HG03575 (cell line): ENCODE measurements at regions not wholly inside any gene's neighbourhood (a gene's known extent, or its start where the extent isn't known, plus 50 kb on each side); places are given as distances from the start of the nearest gene placed in this dataset.
A peak's percentile ranks its signal among the peaks of the same experiment; 100 is the strongest.
"Not testable (repeated sequence)": the region's sequence is repeated elsewhere in the genome, so short reads cannot be mapped to it uniquely, and the experiment has no call there.

Source experiments
- ATAC-seq: cut with Tn5 transposase; IDR thresholded peaks from one replicate; pipeline ENCODE4 v1.9.1; 2021; ENCODE audit not compliant: unreplicated experiment, insufficient number of reproducible peaks, low FRiP score; ENCODE audit errors: extremely low read depth

DNA sequence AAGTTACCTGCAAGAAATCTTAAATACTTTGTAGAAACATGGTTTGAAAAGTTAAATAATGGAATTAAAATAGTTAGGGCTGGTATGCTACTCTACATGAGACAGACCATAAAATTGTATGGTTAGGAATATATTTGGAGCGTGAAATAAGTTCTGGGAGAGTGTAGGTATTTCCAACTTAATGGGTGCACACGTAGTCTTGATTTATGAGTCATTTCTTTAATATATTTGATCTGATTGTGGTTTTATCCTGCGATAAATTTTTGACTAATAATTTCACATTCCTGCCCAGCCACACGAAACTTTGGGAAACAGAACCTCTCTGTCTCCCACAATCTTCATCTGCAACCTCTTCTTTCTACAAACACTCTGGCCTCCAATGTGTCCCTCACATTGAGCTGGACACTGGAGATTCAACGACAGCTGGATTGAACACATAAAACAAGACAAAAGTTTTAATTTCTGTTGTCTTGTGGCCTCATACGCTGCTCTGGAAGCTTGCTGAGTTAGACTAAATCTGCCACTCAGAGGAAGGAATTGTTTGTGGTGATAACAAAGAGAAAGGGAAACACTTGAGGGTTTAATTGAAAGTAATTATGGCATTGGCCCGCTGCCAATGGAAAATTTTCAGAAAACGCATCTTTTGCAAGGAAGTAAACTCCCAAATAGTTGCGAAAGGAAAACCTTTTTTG is 201.8 kb upstream of the ZNF608 start:
- ATAC-seq: no peak

DNA sequence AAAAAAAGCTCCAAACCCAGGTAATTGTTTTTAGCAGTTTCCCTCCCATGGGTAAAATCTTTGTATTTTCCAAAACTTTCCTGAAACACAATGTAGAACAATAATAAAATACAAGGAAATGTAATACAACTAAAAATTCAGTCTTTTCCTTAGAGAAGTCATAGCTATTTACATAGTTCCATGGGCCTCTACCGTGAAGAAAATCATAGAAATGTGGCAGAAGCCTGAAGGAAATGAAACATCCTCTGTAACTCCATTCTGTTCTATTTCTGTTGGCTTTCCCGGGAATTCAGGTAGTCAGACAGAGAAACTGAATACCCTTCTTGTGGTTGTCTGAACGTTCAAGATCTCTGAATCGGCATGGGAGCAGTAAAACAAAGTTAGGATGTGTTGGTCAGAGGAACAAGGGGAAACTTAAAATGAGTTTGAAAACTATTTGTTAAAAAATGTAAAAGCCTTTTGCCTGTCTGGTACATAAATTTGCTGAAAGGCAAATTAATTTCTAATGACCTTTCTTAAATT is 202.4 kb upstream of the ZNF608 start:
- no peak for ATAC-seq

DNA sequence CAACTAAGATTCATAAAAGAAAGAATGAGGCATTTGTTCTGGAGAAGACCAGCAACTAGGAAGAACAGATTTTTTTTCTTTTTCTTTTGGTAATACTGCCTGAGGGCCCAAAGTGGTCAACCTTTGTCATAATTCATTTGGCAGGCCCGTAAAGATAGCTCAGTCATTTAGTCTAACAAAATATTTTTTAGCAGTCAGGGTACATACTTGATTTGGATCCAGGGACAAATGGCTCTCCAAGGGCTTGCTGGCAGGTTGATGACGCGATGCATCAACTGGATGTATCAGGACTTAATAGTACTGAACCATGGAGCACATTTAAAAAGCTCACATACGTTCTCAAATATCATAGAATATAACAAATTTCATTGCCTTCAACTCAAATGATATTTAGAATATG is 203.4 kb upstream of the ZNF608 start:
- ATAC-seq: no peak

DNA sequence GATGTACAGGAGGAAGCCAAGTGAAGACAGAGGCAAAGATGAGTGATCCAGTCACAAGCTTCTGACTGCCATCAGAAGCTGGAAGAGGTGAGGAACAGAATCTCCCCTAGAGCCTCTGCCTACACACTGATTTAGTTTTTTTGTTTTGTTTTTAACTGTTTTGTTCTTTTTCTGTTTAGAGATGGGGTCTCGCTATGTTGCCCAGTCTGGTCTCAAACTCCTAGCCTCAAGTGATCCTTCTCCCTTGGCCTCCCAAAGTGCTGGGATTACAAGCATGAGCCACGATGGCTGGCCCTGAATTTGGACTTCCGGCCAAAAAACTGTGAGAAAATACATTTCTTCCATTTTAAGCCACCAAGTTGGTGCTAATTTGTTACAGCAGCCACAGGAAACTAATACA is 204.7 kb upstream of the ZNF608 start:
- ATAC-seq: no peak

DNA sequence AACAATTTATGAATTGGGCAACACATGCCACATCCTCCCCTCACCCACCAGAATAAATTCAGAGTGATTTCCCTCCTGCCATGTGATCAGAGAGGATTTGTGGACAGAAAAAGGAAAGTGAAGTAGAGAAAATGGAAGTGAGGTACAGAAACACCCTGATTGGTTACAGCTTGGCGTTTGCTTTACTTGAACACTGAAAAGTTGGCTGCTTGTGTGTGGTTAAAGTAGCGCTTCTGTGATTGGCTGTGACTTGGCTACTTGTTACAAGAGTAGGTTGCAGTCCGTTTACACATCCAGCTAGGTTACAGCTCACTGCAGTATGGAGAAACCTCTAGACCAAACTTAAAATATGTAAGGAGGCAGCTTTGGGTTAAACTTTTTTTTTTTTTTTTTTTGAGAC is 205.2 kb upstream of the ZNF608 start:
- ATAC-seq: peak; percentile 48

DNA sequence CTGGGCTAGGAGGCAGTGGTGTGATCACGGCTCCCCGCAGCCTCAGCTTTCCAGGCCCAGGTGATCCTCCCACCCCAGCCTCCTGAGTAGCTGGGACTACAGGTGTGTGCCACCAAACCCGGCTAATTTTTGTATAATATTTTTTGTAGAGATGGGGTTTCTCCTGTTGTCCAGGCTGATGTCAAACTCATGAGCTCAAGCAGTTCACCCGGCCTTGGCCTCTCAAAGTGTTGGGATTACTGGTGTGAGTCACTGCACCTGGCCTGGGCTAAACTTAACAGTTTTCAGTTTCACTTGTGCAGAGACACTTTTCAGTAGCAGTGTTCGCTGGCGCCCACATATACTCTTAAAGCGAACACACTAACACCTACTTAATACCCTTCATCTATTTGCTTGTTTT is 205.6 kb upstream of the ZNF608 start:
- ATAC-seq: peak; percentile 86

DNA sequence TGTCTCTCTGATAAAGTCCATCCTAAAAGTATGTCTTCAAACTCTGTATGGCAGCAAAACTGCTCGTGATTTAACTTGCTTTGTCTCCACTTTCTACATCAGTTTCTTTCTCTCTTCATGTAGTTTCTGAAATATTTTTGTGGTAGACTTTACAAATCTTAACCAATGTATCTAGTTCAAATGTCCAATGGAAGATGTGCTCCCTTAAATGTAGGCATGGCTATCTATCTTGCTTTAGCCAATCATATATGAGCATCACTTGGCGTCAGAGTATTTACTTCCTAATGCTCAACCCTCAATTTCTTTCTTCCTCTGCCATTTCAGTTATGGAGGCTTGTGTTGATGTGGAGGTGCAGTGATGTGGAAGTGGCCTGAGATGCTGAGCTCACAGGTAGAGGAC is 206.1 kb upstream of the ZNF608 start:
- peak; percentile 17 for ATAC-seq

DNA sequence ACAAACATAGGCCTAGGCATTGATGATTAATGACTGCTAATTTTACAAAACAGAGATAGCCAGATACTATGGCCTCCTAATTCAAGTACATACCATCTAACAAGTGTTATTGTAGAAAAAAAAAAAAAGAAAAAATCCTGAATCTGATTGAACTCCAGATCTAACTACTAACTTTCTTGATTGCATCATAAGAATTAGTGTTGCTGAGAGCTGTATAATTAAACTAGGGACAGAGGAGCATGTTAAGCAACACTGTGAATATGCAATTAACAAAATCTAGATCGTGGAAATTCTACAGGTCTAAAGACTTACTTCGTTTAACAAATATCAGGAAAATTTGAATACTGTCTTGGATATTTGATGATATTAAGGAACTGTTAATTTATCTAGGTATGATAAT is 208.3 kb upstream of the ZNF608 start:
- ATAC-seq: no peak

DNA sequence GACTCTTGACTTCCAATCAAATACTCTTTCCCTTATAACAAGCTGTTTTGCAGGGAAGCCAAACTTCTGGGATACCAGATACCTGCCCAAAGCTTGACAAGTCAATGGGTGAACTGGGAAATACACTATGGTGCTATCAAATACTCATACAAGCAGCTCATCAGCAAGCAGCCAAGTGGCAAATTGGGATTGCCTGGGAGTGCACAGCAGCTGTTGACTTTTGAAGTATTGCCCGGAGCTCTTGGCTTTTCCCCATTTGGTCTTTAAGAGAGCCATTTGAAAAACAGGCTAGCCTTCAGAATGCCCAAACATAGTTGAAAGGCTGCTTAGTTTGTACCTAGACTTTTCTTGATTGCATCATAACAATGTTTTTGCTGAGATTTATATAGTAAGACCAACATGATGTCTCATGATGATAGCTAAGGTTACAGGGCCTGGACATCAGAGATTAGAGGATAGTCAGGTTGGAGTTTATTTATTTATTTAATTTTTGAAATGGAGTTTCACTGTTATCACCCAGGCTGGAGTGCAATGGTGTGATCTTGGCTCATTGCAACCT is 210.1 kb upstream of the ZNF608 start:
- no peak for ATAC-seq

DNA sequence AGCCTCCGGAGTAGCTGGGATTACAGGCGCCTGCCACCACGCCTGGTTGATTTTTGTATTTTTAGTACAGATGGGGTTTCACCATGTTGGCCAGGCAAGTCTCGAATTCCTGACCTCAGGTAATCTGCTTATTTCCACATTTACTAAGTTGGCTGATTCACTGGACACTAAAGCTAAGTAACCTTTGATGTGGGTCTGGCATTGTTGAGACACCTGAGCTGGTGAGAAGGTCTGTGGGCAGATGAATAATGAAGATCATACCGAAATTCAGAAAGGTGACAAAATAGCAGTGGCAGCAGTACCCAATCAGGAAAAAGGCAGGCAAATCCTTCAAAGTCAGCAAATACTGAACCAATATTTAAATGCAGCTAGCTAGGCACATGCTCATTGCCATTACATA is 210.6 kb upstream of the ZNF608 start:
- no peak for ATAC-seq

DNA sequence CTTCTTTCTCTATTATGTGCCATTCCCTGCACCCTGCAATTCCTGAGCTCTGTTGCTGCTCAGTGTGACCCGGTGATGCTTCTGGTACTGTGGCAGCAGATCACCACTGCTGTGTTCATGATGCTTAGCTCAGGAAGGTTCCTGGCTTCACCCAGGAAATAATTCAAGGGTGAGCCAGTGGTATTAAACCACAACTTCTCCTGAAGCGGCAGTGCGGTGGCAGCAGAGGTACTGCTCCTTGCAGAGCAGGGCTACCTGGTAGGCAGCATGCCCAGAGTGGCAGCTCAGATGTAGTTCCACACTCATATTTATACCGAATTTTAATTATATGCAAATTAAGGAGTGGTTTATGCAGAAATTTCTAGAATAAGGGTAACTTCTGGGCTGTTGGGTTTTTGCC is 213.8 kb upstream of the ZNF608 start:
- no peak for ATAC-seq

DNA sequence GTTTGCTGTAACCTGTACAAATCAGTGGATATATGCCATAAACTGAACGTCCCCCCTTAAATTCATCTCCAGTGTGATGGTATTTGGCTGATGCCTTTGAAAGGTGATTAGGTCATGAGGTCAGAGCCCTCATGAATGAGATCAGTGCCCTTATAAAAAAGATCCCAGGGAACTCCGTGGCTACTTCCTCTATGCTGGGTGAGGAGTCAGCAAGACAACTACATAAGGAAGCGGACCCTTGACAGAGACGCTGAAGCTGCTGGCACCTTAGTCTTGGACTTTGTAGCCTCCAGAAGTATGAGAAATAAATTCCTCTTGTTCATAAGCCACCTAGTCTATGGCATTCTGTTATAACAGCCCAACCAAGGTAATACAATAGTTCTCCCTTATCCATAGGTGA is 215.1 kb upstream of the ZNF608 start:
- no peak for ATAC-seq

DNA sequence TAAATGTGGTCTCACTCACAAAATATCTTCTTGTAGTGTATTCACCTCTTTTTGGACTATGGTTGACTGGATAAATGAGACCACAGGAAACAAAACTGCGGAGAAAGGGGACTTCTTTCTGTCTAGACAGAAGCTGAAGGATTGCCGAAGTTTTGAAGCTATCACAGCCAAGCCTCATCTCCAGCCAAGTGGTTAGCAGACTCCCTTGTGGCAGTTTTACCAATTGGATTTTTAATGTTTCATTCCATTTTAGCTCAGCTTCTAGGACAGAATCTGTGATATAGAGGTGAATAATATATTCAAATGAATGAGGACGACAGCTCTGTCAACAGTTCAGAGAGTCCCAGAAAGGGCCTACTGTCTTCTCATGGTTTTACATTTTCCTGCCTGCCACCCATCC is 215.7 kb upstream of the ZNF608 start:
- no peak for ATAC-seq

DNA sequence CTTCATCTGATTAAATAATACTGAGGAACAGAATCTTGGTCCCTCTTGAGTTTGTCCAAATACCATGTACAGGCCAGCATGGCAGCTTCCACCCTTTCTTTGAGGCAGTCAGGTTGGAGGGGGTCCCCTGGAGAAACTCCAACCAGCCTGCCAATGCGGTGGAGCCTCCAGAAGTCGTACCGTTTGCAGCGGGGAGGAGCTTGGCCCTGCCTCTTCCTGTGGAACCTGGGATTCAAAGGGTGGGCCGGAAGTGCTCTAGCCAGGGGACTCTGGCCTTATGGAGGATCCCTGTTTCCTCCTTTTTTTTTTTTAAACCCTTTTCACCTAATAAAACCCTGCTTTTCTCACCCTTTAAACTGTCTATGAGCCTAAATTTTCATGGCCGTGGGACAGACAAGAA is 216.3 kb upstream of the ZNF608 start:
- ATAC-seq: no peak

DNA sequence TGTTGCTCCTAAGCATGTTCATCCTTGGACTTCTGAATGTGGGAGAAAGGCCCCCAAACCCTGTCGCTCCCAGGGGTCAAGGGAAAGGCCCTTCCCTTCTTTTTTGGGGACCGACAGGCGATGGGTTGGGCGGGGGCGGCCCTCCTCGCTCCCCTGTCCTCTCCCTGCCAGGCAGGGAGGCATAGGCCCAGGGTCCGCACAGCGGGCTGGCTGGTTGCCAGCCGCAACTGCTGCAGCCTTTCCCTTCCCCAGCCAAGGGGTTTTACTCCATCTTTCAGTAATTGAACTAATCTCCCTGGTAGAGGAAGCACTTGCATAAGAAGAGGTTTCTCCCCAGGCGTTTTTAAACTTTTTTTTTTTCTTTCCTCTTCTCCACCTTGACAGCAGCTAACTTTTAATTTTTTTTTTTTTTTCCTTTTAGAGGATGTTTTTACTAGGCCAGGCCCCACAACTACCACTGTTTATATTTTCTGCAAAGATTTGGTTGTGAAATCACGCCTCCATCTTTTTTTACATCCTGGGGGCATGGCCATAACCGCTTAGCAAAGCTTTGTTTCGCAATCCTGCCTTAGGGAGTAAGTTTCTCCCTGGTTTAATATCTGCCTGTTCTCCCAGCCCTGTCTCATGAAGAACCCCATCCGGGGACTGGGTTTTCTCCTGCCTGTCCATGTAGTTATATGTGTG is 216.9 kb upstream of the ZNF608 start:
- ATAC-seq: no peak

DNA sequence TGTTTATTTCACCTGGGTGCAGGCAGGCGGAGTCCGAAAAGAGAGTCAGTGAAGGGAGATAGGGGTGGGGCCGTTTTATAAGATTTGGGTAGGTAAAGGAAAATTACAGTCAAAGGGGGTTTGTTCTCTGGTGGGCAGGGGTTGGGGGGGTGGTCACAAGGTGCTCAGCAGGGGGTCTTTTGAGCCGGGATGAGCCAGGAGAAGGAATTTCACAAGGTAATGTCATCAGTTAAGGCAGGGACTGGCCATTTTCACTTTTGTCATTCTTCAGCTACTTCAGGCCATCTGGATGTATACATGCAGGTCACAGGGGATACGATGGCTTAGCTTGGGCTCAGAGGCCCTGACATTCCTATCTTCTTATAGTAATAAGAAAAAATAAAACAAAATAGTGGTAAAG is 220.3 kb upstream of the ZNF608 start:
- not testable (repeated sequence) for ATAC-seq

DNA sequence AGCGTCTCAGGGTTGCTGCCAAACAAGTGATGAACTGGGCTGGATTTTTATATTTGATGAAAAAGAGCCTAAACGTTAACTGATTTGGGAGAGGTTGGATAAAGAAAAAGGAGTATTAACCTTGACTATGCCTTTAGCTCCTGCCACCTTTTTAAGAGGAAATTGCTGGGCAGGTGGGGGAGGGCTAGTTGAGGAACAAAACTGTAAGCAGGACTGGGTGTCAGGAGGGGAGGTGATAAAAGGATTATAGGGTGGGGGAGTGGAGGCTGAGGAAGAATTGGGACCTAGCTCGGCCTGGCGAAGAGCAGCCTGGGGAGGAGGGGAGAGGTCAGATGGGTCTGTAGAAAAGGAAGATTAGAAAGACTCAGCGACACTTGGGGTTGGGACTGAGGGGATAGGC is 223.9 kb upstream of the ZNF608 start:
- not testable (repeated sequence) for ATAC-seq

DNA sequence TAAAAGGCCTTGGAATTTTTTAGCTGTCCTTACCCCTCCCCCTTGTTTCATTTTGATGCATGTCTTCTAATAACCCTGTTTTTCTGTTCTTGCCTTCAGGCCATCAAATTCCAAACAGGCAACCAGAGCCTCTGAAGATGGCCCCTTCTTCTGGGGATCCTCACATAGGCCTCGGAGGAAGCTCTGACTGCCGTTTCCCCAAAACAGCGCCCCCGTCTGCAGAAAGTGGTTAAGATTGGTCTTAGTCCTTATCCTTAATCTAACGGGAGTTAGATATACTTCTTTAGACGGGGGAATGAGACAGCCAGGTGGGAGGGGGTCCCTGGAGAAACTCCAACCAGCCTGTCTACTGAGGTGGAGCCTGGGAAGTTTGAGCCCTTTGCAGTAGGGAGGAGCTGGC is 226.3 kb upstream of the ZNF608 start:
- ATAC-seq: no peak

DNA sequence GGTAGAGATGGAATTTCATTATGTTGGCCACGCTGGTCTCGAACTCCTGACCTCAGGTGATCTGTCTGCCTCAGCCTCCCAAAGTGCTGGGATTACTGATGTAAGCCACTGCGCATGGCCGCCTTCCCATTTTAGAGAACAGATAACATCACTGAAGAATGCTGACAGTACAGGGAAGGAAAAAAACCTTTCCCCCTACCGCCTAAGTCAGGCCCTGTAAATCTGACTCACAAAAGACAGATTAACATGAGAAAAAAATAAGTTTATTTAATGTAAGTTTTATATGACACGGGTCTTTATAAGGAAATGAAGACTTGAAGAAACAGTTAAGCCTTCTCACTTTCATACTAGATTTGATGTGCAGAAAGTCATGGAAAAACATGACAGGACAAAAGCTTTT is 227.2 kb upstream of the ZNF608 start:
- ATAC-seq: no peak

DNA sequence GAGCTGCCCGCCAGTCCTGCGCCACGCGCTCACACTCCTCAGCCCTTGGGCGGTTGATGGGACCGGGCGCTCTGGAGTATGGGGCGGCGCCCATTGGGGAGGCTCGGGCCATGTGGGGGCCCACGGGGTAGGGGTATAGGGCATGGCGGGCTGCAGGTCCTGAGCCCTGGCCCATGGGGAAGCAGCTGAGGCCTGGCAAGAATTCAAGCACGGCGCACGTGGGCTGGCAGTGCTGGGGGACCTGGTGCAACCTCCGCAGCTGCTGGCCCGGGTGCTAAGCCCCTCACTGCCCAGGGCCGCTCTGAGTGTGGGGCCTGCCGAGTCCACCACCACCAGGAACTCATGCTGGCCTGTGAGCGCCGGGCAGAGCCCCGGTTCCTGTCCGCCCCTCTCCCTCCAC is 229.6 kb upstream of the ZNF608 start:
- ATAC-seq: no peak
